Ramos (cell line): ENCODE measurements at regions not wholly inside any gene's neighbourhood (a gene's known extent, or its start where the extent isn't known, plus 50 kb on each side); places are given as distances from the start of the nearest gene placed in this dataset.
"Not testable (repeated sequence)": the region's sequence is repeated elsewhere in the genome, so short reads cannot be mapped to it uniquely, and the experiment has no call there.

Experiments used
- in situ Hi-C: fragments of 300-500 bp; cut with MboI; formaldehyde crosslinking; loops from one replicate; pipeline ENCODE4 v1.14.3; 2022; ENCODE audit warnings: low sequenced_read_pairs; ENCODE audit not compliant: unreplicated experiment

- in situ Hi-C loops, result no loop called here
These were observed 63.2 kb upstream of the SNX19 start for GRCh38 chr11:130979386-130979972.

DNA sequence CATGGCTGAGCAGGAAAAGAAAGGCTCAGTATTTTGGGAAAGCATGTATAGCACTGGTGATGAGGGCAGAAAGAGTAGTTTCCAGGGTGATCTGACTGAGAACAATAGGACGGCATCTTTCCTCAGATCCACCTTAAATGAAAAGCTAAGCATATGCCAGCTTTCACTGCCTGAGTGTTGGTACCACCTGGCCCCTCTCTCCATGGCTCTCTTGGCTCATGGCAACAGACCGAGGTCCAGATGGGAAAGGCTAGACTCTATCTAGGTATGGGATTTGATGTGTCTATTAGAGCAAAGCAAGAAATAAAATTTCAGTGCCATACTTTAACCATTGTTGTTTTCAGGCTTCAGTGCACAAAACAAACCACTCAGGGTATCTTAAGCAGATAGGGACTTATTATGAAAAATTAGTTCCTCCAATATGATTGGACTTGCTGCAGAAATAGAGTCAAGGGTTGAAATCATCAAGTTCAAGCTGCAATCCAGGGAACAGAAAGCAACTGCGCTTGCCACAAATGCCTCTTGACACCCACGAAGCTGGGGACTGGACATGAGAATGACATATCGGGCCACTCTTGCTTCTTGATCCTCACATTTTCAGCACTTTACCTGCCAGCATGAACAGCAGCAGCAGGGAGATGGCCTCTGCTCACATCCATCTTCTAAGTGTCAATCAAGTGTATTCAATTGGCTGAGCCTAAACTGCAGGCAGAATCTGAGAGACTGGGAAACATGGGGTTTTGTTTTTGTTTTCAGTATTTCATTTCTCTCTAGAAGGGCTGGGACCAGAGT lies 64.0 kb upstream of the SNX19 start:
- in situ Hi-C loops, result no loop called here

- in situ Hi-C loops, result not testable (repeated sequence)
These were observed 68.0 kb upstream of the SNX19 start for GRCh38 chr11:130984241-130984640.

DNA sequence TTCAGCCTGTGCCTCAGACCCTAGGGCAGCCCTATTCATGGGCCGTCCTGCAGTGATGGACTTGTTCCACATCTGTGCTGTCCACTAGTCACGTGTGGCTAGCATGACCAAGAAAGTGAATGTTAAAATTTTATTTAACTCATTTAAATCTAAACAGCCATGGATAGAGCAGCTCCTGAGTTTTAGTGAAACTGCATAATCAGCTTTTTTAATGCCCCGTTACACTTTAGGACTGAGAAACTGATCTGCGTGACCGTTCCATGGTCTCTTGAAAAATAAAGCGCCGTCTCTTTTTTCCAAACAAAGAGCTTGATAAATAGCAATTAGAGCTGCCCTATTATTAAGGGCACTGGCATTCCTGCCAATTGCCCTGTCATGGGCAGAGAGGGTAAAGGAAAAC lies 76.5 kb upstream of the SNX19 start:
- in situ Hi-C loops, result no loop called here

- in situ Hi-C loops, result no loop called here
These were observed 77.8 kb upstream of the SNX19 start for GRCh38 chr11:130994043-130994442.

- in situ Hi-C loops, result no loop called here
These were observed 79.0 kb upstream of the SNX19 start for GRCh38 chr11:130995266-130995665.

- in situ Hi-C loops, result no loop called here
These were observed 81.0 kb upstream of the SNX19 start for GRCh38 chr11:130997278-130997677.

DNA sequence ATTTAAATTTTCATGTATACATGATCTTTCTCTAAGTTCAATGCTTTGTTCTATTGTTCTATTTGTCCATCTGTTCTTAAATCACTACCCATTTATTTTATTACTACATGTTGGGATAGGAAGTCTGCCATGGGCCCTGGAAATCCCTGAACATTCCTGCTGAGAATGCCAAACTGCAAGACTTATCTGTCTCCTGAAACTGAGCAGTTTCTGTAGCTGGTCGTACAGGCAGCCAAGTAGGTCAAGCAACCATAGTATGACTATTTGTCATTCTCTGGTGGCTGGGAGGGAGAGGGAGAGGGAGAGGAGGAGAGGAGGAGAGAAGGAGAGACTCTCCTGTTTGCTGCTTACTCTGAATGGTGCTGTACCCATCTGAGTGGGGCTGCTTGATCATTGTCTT lies 82.8 kb upstream of the SNX19 start:
- in situ Hi-C loops, result no loop called here

DNA sequence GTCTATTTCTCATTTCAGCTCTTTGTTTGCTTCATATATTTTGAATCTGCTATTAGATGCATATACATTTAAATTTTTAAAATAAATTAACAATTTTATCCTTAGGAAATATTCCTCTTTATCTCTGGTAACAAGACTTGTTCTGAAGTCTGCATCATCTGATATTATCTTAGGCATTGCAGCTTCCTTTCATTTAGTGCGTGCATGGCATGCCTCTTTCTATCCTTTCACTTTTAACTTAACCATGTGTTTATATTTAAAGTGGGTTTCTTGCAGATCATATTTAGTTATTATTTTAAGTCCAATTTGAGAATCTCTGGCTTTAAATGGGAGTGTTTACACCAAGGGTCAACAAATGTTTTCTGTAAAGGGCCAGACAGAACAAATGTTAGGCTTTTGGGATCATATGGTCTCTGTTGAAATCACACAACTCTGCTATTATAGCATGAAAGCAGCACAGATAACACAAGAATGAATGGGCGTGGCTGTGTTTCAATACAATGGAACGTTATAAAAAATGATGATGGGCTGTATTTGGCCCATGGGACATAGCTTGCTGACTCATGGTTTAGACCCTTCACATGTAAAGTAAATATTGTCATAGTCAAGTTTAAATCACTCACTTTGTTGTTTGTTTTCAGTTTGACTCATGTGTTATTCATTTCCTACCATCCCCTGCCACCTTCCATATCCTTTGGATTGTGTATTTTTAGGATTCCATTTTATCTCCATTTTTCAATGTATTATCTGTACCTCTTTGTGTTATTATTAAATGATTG lies 83.9 kb upstream of the SNX19 start:
- in situ Hi-C loops, result no loop called here

GRCh38 chr11:131002145-131002544 lies 85.9 kb upstream of the SNX19 start:
- in situ Hi-C loops, result no loop called here

DNA sequence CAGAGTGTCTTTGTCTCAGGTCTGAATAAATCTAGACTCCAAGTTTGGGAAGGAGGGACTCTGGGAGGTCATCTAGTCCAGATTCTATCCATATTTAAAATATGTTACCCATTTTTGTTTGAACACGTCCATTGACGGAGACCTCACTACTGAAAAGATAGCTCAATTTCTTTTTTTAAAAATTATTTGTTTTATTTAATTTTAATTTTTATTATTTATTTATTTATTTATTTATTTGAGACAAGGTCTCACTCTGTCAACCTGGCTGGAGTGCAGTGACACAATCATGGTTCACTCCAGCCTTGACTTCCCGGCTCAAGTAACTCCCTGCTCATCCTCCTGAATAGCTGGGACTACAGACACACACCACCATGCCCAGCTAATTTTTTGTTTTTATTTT lies 89.5 kb upstream of the SNX19 start:
- in situ Hi-C loops, result no loop called here

DNA sequence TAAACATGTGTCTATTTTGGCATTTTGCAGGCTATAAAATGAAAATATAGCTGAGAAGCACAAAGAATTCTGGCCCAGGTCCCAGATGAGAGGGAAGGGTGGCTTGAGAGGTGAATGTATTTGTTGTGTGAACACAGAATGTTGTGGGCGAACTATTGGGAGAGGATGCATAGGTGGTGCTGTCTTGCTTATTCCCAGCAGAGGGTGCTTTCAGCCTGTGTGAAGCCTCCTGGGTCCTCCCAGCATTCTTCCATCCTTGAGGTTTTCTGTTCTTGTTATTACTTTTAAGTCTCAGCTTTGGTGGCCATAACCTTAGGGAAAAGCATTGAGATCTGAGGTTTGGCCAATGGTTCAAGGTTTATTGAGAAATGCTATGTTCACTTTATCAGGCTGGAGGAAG lies 108.7 kb upstream of the SNX19 start:
- in situ Hi-C loops, result no loop called here

DNA sequence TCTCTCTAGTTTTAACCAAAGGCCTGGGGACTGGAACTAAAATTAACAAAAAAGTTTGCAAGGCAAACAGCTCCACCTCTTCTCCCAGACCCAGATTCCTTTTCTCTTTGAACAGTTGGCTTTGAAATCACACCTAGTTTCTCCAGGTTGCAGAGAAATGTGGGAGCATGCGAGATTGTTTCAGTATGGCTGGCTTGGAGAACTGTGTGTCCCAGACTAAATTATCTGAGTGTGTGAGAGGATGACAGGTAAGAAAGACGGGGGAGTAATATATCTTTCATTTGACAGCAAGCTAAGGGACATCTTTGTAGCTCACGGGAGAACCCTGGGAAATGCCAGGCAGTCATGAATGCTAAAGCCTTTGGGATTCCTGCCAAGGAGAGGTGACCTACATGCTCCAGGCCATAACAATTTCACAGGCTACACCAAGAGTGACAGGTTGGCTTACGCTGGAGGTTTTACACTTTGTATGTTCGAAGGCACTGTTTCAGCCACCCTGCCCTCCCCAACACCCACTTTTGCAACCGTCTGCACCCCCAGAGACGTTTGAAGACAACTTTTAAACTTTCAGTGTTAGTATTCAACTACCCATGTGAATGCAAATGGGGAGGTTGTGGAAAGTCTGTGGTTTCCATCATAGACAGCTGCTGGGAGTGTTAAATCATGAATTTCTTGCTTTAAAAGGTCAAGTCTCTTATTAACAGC lies 109.3 kb upstream of the SNX19 start:
- in situ Hi-C loops, result no loop called here

- in situ Hi-C loops, result no loop called here
These were observed 111.2 kb upstream of the SNX19 start for GRCh38 chr11:131027491-131027890.

- in situ Hi-C loops, result no loop called here
These were observed 116.9 kb upstream of the SNX19 start for GRCh38 chr11:131033151-131033651.

GRCh38 chr11:131036514-131036913 lies 120.2 kb upstream of the SNX19 start:
- in situ Hi-C loops, result no loop called here

DNA sequence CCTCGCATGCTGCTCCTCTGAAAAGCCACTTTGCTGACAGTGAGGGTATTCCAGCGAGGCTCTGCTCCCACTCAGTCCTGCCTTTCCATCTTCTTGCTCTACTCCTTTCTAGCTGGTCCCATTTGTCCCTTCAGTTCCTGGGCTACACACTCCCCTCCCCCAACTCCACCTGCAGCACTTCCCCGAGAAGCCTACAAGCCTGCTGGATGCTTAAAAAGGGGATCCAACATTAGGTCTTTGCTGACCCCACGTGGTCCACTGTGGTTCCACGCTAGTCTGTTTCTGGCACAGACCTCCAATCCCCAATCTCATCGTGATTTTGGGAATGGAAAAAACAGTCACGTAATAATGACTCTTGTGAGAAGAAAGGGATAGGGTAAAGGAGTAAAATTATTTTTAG lies 121.6 kb upstream of the SNX19 start:
- in situ Hi-C loops, result no loop called here

DNA sequence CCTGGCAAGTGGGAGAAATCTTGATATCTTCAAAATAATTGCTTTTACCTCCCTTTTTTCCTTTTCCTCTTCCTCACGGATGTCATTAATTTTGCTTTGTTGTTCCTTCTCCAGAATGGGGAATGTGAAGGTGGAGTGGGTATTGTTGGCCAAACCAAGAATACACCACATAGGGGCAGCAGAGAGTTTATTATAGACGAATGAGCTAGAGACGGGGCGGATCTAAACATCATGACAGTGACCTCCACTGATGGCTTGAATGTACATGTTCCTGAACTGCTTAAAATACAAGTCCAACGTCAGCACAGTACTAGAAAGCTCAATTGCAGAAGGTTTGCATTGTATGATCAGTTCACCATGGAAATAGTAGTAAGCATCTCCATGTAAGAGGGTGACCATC lies 122.3 kb upstream of the SNX19 start:
- in situ Hi-C loops, result no loop called here

GRCh38 chr11:131041331-131042040 lies 125.2 kb upstream of the SNX19 start:
- in situ Hi-C loops, result no loop called here

- in situ Hi-C loops, result no loop called here
These were observed 125.7 kb upstream of the SNX19 start for GRCh38 chr11:131042041-131042390.
